Endothelial cell (in vitro differentiated cells): ENCODE measurements at regions not wholly inside any gene's neighbourhood (a gene's known extent, or its start where the extent isn't known, plus 50 kb on each side); places are given as distances from the start of the nearest gene placed in this dataset.

Experiments
- DNase-seq: peaks from one replicate; pipeline ENCODE4 v3.0.0; 2021; ENCODE audit warnings: low spot score
- H3K27ac Mint-ChIP-seq: one replicate; pipeline ENCODE4 v1.8.0; 2021; ENCODE audit warnings: mixed read lengths, inconsistent platforms; ENCODE audit not compliant: unreplicated experiment
- H3K27me3 Mint-ChIP-seq: one replicate; pipeline ENCODE4 v1.8.0; 2021; ENCODE audit warnings: mild to moderate bottlenecking, moderate library complexity, mixed read lengths, inconsistent platforms; ENCODE audit not compliant: unreplicated experiment
- H3K36me3 Mint-ChIP-seq: one replicate; pipeline ENCODE4 v1.8.0; 2021; ENCODE audit warnings: mild to moderate bottlenecking, low read depth, mixed read lengths, inconsistent platforms; ENCODE audit not compliant: unreplicated experiment
- H3K4me1 Mint-ChIP-seq: one replicate; pipeline ENCODE4 v1.8.0; 2021; ENCODE audit warnings: mild to moderate bottlenecking, mixed read lengths, inconsistent platforms; ENCODE audit not compliant: unreplicated experiment
- H3K4me3 Mint-ChIP-seq: one replicate; pipeline ENCODE4 v1.8.0; 2021; ENCODE audit warnings: mild to moderate bottlenecking, mixed read lengths, inconsistent platforms; ENCODE audit not compliant: unreplicated experiment
- H3K9me3 Mint-ChIP-seq: one replicate; pipeline ENCODE4 v1.8.0; 2021; ENCODE audit warnings: mixed read lengths, inconsistent platforms; ENCODE audit not compliant: unreplicated experiment
- TF ChIP-seq, protein P1 (sequence below): fragments of 200-600 bp; sonication (generic); IDR thresholded peaks from one replicate; pipeline ENCODE4 v1.5.0; 2021; ENCODE audit warnings: antibody characterized with exemption; ENCODE audit not compliant: unreplicated experiment

DNA sequence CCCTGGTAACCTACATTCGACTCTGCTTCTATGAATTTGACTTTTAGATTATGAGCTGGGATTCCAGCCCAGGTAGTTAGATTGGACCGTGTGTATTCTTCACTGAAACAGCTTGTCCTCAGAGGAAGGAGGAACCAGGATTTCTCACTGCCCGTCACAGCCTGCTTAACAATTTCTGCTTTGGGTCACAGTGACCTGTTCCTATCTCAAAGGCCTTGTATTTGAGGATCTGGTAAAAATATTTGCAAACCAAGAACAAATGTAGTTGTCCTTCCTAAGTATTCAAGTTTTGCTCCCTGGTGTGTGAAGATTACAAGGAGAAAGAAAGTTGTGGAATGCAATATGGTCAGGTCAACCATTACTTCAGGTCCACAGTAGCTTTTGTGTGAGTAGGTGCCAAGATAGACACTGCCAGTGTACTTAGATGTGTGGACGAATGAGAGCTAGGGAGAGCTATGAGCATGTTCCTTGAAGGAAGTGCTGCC, 55.1 kb downstream of the KIF4B start:
- no peaks in the 10 kb centered on the region for H3K9me3 Mint-ChIP-seq
- H3K4me3 Mint-ChIP-seq, result no peak overlapping the region
- no peak for DNase-seq
- TF ChIP-seq, protein P1, sequence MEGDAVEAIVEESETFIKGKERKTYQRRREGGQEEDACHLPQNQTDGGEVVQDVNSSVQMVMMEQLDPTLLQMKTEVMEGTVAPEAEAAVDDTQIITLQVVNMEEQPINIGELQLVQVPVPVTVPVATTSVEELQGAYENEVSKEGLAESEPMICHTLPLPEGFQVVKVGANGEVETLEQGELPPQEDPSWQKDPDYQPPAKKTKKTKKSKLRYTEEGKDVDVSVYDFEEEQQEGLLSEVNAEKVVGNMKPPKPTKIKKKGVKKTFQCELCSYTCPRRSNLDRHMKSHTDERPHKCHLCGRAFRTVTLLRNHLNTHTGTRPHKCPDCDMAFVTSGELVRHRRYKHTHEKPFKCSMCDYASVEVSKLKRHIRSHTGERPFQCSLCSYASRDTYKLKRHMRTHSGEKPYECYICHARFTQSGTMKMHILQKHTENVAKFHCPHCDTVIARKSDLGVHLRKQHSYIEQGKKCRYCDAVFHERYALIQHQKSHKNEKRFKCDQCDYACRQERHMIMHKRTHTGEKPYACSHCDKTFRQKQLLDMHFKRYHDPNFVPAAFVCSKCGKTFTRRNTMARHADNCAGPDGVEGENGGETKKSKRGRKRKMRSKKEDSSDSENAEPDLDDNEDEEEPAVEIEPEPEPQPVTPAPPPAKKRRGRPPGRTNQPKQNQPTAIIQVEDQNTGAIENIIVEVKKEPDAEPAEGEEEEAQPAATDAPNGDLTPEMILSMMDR, result no peak
- peaks cover 4% of the 10 kb centered on the region for H3K27me3 Mint-ChIP-seq
- no peaks in the 10 kb centered on the region for H3K4me1 Mint-ChIP-seq
- no peak overlapping the region for H3K27ac Mint-ChIP-seq
- H3K36me3 Mint-ChIP-seq, result no peaks in the 10 kb centered on the region

DNA sequence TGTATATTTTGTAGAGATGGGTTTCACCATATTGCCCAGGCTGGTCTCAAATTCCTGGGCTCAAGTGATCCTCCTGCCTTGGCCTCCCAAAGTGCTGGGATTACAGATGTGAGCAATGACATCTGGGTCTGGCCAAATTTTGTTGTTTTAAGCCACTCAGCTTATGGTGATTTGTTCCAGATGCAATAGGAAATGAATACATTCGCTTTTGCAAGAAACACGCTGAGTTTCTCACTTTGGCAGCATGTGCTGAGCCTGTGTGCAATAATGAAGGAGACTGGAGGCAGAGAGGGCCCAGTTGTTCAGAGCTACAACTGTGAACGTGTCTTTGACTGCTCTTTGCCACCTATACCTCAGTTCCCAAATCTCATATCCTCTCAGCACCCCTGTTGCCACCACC, 56.4 kb downstream of the KIF4B start:
- no peaks in the 10 kb centered on the region for H3K9me3 Mint-ChIP-seq
- H3K4me3 Mint-ChIP-seq, result no peak overlapping the region
- H3K36me3 Mint-ChIP-seq, result no peaks in the 10 kb centered on the region
- DNase-seq, result no peak
- peaks cover 4% of the 10 kb centered on the region for H3K27me3 Mint-ChIP-seq
- H3K4me1 Mint-ChIP-seq, result no peaks in the 10 kb centered on the region
- TF ChIP-seq, protein P1, result no peak
- no peak overlapping the region for H3K27ac Mint-ChIP-seq

- Mint-ChIP-seq H3K27me3 (peaks cover 4% of the 10 kb centered on the region), H3K4me1 (no peaks in the 10 kb centered on the region), H3K9me3 (no peaks in the 10 kb centered on the region), H3K27ac (no peak overlapping the region), H3K4me3 (no peak overlapping the region), H3K36me3 (no peaks in the 10 kb centered on the region)
- TF ChIP-seq, protein P1, result no peak
- no peak for DNase-seq
These were observed 57.2 kb downstream of the KIF4B start for GRCh38 chr5:155070781-155071180.

- Mint-ChIP-seq H3K36me3 (no peaks in the 10 kb centered on the region), H3K27ac (no peak overlapping the region), H3K4me3 (no peak overlapping the region), H3K27me3 (no peaks in the 10 kb centered on the region), H3K4me1 (peaks cover 7% of the 10 kb centered on the region), H3K9me3 (no peaks in the 10 kb centered on the region)
- TF ChIP-seq, protein P1, result no peak
- no peak for DNase-seq
These were observed 62.8 kb downstream of the KIF4B start for GRCh38 chr5:155076379-155076778.

DNA sequence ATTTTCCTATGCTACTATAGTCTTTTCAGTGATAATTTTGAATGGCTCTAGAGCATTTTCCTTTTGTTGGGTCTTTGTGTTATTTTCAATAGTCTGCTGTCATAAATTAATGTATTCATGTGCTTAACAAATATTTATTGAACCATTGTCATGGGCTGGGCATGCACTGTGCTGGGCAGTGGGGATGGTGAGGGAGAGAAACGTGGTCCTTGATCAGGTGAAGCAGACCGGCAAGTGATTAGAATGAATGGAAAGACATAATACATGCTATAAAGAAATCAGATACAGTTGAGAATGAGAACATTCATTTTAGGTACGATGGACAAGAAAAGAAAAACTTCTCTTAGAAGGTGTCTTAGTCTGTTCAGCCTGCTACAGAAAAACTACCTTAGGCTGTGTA, 66.1 kb downstream of the KIF4B start:
- Mint-ChIP-seq H3K27ac (no peak overlapping the region), H3K36me3 (no peaks in the 10 kb centered on the region), H3K9me3 (no peaks in the 10 kb centered on the region), H3K4me1 (peaks cover 17% of the 10 kb centered on the region), H3K27me3 (peaks cover 2% of the 10 kb centered on the region), H3K4me3 (no peak overlapping the region)
- TF ChIP-seq, protein P1, result no peak
- DNase-seq, result no peak
